ENCODE measurements at regions not wholly inside any gene's neighbourhood (a gene's known extent, or its start where the extent isn't known, plus 50 kb on each side); places are given as distances from the start of the nearest gene placed in this dataset.

- TF ChIP-seq CREB5 (CRISPR knock-in tag; IDR thresholded peaks at IDR 0.05; ENCODE audit: low read depth) (no peak), ZFP3 (CRISPR knock-in tag; IDR thresholded peaks at IDR 0.05) (no peak), ZNF8 (CRISPR knock-in tag; IDR thresholded peaks at IDR 0.05) (no peak), TCF4 (CRISPR knock-in tag; IDR thresholded peaks at IDR 0.05; ENCODE audit: borderline replicate concordance) (no peak), CSDC2 (CRISPR knock-in tag; IDR thresholded peaks at IDR 0.05) (no peak), SNAI2 (CRISPR knock-in tag; IDR thresholded peaks at IDR 0.05) (no peak), PATZ1 (CRISPR knock-in tag; IDR thresholded peaks at IDR 0.05; ENCODE audit: borderline replicate concordance) (no peak), ESRRG (CRISPR knock-in tag; IDR thresholded peaks at IDR 0.05) (no peak), ZNF565 (CRISPR knock-in tag; conservative IDR thresholded peaks at IDR 0.05; ENCODE audit: low read depth) (no peak), ZNF70 (CRISPR knock-in tag; IDR thresholded peaks at IDR 0.05) (no peak), RARB (CRISPR knock-in tag; IDR thresholded peaks at IDR 0.05) (no peak), GLIS3 (CRISPR knock-in tag; IDR thresholded peaks at IDR 0.05) (no peak)
Observed at GRCh38 chr2:57720728-57721627, 325.6 kb upstream of the VRK2 start.

Data from SK-N-SH treated with all-trans-retinoic acid at 6 μM for 48 hours (cell line).